GM12878 (cell line): ENCODE measurements at regions not wholly inside any gene's neighbourhood (a gene's known extent, or its start where the extent isn't known, plus 50 kb on each side); places are given as distances from the start of the nearest gene placed in this dataset.

ENCODE experiments used
- CTCF ChIP-seq, 3 experiments: IDR thresholded peaks in 2 of 3; conservative IDR thresholded peaks in 1 of 3; 2 replicates each; pipeline ENCODE4 v1.5.1; 2011; ENCODE audit warnings: low read depth in 3 of 3, low read length in 3 of 3, mild to moderate bottlenecking in 3 of 3, control low read depth in 2 of 3, moderate library complexity in 2 of 3, inconsistent platforms in 1 of 3, mixed read lengths in 1 of 3; ENCODE audit not compliant: control insufficient read depth in 2 of 3, insufficient read depth in 1 of 3; ENCODE audit errors: extremely low read depth in 1 of 3
- EP300 ChIP-seq, 2 experiments: fragments of 150-350 bp in 1 of 2; IDR thresholded peaks; 2 replicates each; pipeline ENCODE4 v1.6.1; 2011 to 2012; ENCODE audit warnings: low read depth in 2 of 2, low read length in 2 of 2, borderline replicate concordance in 1 of 2, improper control_type of control experiment in 1 of 2, inconsistent platforms in 1 of 2; ENCODE audit not compliant: control insufficient read depth in 1 of 2
- FOXM1 ChIP-seq: IDR thresholded peaks from 2 replicates; pipeline ENCODE4 v1.6.1; 2012; ENCODE audit warnings: low read depth, mild to moderate bottlenecking, inconsistent platforms, low read length, moderate library complexity
- RAD21 ChIP-seq: IDR thresholded peaks from 2 replicates; pipeline ENCODE4 v1.6.1; 2011; ENCODE audit warnings: mild to moderate bottlenecking, low read depth, low read length, moderate library complexity; ENCODE audit not compliant: insufficient read depth
- SMARCA5 ChIP-seq: fragments of 450-650 bp; IDR thresholded peaks from 2 replicates; pipeline ENCODE4 v1.6.1; 2017; ENCODE audit warnings: mild to moderate bottlenecking
- TCF12 ChIP-seq: IDR thresholded peaks from 2 replicates; pipeline ENCODE4 v1.6.1; 2011; ENCODE audit warnings: low read depth, mild to moderate bottlenecking, low read length
- ZNF24 ChIP-seq: fragments of 450-650 bp; IDR thresholded peaks from 2 replicates; pipeline ENCODE4 v1.6.1; 2017; ENCODE audit warnings: antibody characterized with exemption, mild to moderate bottlenecking

DNA sequence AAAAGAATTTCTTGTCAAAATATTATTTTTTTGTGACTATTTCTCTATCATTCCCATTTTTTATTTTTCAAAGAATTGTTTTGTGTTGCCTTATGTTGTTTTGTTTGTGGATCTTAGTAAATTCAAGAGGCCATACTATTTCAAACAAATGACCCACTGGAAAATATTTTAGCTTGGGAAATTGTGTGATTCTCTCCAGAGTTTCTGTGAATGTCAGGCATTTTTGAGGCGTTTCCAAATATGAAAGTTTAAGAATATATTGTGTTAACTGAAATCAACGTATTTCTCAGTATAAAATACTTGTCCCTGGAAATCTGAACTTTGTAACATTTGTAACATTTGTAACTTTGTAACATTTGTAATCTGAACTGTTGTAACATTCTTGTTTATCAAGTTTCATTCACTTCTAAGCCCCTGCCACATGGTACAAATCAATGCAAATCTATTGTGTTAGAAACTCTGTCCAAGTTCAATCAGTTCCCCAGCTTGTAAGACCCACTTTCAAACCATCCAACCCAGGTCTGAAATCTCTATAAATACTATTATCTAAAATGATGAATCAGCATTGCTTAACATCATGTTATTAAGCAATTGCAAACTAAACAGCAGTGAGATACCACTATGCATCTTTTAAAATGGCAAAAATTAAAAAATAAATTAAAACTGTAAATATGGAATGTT is 465.4 kb upstream of the GRID2 start:
- no peak for TF ChIP-seq ZNF24
- no peak for TF ChIP-seq RAD21
- no peak for TF ChIP-seq CTCF (IDR thresholded peaks at IDR 0.05 in 2 of 3, conservative IDR thresholded peaks at IDR 0.05 in 1 of 3; ENCODE audit: control insufficient read depth in 2 of 3, extremely low read depth in 1 of 3, insufficient read depth in 1 of 3, low read depth in 3 of 3, low read length in 3 of 3)
- no peak for TF ChIP-seq TCF12
- no peak for TF ChIP-seq EP300 (IDR thresholded peaks at IDR 0.05; ENCODE audit: borderline replicate concordance in 1 of 2, control insufficient read depth in 1 of 2, low read depth in 2 of 2, low read length in 2 of 2)
- no peak for TF ChIP-seq FOXM1
- TF ChIP-seq SMARCA5: no peak
